BJ (cell line): ENCODE measurements at regions not wholly inside any gene's neighbourhood (a gene's known extent, or its start where the extent isn't known, plus 50 kb on each side); places are given as distances from the start of the nearest gene placed in this dataset.

Experiments used
- CTCF ChIA-PET: fragments of 350-600 bp; formaldehyde crosslinking; extraction: SDS; loops from one replicate; lab custom pipeline; 2021; ENCODE audit warnings: antibody characterized with exemption, inconsistent platforms; lab: Yijun Ruan, JAX
- POLR2A ChIA-PET: fragments of 300-600 bp; sonication (Branson Sonifier 250); formaldehyde crosslinking; extraction: SDS; loops from one replicate; lab custom pipeline; 2021; ENCODE audit warnings: antibody characterized with exemption; lab: Charles Lee
- DNase-seq: peaks from one replicate; pipeline ENCODE4 v3.0.0-alpha.2; 2011; ENCODE audit warnings: low read depth
- H3K27me3 ChIP-seq: 2 replicates; pipeline ENCODE4 v1.6.0; 2011; ENCODE audit warnings: low read length; ENCODE audit not compliant: control insufficient read depth, insufficient read depth
- H3K36me3 ChIP-seq: 2 replicates; pipeline ENCODE4 v1.5.1; 2011; ENCODE audit warnings: low read length; ENCODE audit not compliant: control insufficient read depth, insufficient read depth
- H3K4me3 ChIP-seq: 2 replicates; pipeline ENCODE4 v1.5.1; 2011; ENCODE audit warnings: low read depth, mild to moderate bottlenecking, control low read depth, low read length
- TF ChIP-seq, protein P1 (sequence below): IDR thresholded peaks from 2 replicates; pipeline ENCODE4 v1.5.1; 2011; ENCODE audit warnings: low read depth, mild to moderate bottlenecking, control low read depth, inconsistent platforms, low read length, moderate library complexity; ENCODE audit not compliant: insufficient read depth

DNA sequence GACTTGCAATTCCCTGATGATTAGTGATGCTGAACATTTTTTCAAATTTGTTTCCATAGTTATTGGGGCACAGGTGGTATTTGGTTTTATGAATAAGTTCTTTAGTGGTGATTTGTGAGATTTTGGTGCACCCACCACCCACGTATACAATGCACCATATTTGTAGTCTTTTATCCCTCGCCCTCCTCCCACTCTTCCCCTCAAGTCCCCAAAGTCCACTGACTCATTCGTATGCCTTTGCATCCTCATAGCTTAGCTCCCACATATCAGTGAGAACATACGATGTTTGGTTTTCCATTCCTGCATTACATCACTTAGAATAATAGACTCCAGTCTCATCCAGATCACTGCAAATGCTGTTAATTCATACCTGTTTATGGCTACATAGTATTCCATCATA lies 167.3 kb downstream of the MYLK4 start:
- ChIA-PET CTCF (no interaction called here), POLR2A (no interaction called here)
- no peak overlapping the region for H3K4me3 ChIP-seq
- H3K36me3 ChIP-seq, result no peaks in the 10 kb centered on the region
- DNase-seq, result no peak
- TF ChIP-seq, protein P1, sequence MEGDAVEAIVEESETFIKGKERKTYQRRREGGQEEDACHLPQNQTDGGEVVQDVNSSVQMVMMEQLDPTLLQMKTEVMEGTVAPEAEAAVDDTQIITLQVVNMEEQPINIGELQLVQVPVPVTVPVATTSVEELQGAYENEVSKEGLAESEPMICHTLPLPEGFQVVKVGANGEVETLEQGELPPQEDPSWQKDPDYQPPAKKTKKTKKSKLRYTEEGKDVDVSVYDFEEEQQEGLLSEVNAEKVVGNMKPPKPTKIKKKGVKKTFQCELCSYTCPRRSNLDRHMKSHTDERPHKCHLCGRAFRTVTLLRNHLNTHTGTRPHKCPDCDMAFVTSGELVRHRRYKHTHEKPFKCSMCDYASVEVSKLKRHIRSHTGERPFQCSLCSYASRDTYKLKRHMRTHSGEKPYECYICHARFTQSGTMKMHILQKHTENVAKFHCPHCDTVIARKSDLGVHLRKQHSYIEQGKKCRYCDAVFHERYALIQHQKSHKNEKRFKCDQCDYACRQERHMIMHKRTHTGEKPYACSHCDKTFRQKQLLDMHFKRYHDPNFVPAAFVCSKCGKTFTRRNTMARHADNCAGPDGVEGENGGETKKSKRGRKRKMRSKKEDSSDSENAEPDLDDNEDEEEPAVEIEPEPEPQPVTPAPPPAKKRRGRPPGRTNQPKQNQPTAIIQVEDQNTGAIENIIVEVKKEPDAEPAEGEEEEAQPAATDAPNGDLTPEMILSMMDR, result no peak
- H3K27me3 ChIP-seq, result 0 out of 2 replicates have a peak, but pooled peaks cover 2% of the 10 kb centered on the region

DNA sequence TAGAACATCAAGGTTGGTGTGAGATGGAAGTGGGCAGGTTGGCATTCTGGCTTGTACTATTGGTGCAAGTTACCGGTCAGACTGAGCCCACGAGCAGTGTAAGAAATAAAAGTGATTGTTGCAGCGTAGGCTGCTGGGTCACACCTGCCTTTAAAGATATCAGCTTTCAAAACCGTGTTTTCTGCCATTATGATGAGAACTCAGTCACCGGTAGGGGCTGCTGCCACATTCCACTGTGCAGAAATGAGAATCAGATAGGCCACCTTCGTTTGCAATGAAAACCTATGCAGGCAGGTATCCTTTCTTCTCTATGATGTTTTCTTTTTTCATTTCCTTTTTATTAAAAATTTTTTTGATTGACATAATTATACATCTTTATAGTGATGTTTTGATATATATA lies 168.5 kb downstream of the MYLK4 start:
- Histone ChIP-seq H3K4me3 (no peak overlapping the region), H3K36me3 (no peaks in the 10 kb centered on the region), H3K27me3 (0 out of 2 replicates have a peak, but pooled peaks cover 2% of the 10 kb centered on the region)
- no peak for DNase-seq
- TF ChIP-seq, protein P1, result no peak
- ChIA-PET CTCF (interaction anchor here (0.6 to 1.1 kb wide), 2 partner anchors 10 to 12 kb away, joined by 3 read pairs; no protein-coding TSS in a partner anchor), POLR2A (no interaction called here)

DNA sequence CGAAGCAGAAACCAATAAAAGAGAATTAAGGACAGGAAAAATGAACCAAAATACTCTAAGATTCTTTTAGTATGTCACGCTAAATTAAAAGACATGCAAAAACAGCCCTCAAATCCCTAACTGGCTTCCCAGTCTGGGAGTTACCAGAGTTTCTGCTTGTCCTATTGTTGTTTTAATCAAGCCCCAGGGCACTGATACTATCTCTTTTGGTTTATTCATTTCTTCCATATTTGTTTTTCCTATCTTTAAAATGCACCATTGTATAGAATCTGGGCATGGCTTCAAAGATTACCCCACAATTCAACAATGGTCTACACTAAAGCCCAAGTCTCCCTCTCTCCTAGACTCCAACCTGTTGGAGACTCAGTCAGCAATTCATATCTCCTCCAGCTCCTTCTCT lies 169.1 kb downstream of the MYLK4 start:
- no peak for DNase-seq
- 0 out of 2 replicates have a peak, but pooled peaks cover 2% of the 10 kb centered on the region for H3K27me3 ChIP-seq
- no peak overlapping the region for H3K4me3 ChIP-seq
- TF ChIP-seq, protein P1, result no peak
- POLR2A ChIA-PET, result no interaction called here
- CTCF ChIA-PET, result interaction anchor here (1.2 kb wide), 1 partner anchor 8 kb away, joined by 3 read pairs; no protein-coding TSS in a partner anchor
- no peaks in the 10 kb centered on the region for H3K36me3 ChIP-seq

DNA sequence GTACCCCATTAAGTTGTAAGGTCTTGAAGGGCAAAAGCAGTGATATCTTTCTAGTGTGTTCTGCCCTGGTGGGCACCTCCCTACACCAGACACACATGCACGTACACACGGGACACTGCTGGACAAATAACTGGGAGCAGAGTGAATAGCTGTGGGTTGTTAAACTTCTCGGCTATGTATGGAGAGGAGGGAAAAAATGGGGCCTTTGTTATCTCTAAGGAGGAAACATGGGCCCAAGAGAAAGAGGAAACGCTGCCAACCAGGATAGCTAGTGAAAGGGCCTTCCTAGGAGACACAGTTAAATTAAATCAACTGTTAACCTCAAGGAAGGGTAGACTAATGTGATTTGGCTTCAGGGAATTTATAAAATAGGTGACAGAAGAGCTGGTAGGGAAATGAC lies 169.7 kb downstream of the MYLK4 start:
- CTCF ChIA-PET, result interaction anchor here (1.2 kb wide), 1 partner anchor 9 kb away, joined by 3 read pairs; no protein-coding TSS in a partner anchor
- Histone ChIP-seq H3K27me3 (0 out of 2 replicates have a peak, but pooled peaks cover 2% of the 10 kb centered on the region), H3K36me3 (no peaks in the 10 kb centered on the region), H3K4me3 (no peak overlapping the region)
- DNase-seq, result no peak
- TF ChIP-seq, protein P1, result no peak
- POLR2A ChIA-PET, result no interaction called here

DNA sequence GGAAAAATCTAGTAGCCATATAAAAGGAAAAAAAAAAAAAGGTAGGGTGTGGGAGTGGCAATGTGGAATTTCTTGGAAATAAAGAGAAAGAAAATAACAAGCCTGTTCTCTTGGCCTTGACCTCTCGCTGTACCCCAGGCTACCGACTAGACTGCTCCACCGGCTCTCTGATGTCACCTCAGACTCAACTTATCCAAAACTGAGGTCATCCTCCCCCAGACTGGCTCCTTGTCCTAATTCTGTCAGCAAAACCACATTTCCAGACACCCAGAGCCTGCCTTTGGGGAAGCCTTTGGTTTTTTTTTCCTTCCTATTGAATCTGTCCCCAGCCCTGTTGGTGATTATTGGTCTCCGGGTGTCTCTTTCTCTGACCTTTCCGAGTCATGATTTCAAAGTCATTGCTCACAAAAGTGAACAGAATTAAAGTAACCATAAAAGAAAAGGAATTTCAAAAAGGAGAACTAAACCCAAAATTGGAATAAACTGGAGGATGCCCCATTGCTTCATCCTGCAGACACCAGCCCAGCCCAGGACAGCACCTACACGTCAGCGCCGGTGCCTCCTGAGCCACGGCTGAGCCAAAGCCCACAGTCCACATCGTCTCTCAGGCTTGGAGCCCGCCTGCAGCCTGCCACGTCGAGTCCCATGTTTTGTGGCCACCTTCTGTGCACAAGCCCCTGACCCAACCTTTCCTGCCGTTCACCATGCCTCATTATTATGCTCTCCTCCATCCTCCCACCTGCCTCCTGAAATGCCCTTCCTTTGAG lies 170.7 kb downstream of the MYLK4 start:
- ChIA-PET POLR2A (no interaction called here), CTCF (interaction anchor here (0.5 kb wide), 1 partner anchor 88 kb away, joined by 3 read pairs; no protein-coding TSS in a partner anchor)
- TF ChIP-seq, protein P1, result no peak
- H3K4me3 ChIP-seq, result no peak overlapping the region
- no peaks in the 10 kb centered on the region for H3K36me3 ChIP-seq
- H3K27me3 ChIP-seq, result 0 out of 2 replicates have a peak, but pooled peaks cover 2% of the 10 kb centered on the region
- DNase-seq, result no peak
